ENCODE measurements at regions not wholly inside any gene's neighbourhood (a gene's known extent, or its start where the extent isn't known, plus 50 kb on each side); places are given as distances from the start of the nearest gene placed in this dataset.
"Not testable (repeated sequence)": the region's sequence is repeated elsewhere in the genome, so short reads cannot be mapped to it uniquely, and the experiment has no call there.

GRCh38 chr9:13022756-13023155 lies 247.9 kb downstream of the LURAP1L start:
- Histone ChIP-seq H3K4me1 (ENCODE audit: control insufficient read depth, insufficient read depth, low read length) (no peaks in the 10 kb centered on the region), H3K27me3 (ENCODE audit: control insufficient read depth, insufficient read depth, low read length) (no peaks in the 10 kb centered on the region), H3K36me3 (ENCODE audit: control insufficient read depth, insufficient read depth, low read length) (no peaks in the 10 kb centered on the region), H3K27ac (ENCODE audit: low read length) (no peak overlapping the region), H3K9me3 (replicated peaks; ENCODE audit: control insufficient read depth, low read depth, low read length) (peaks cover 2% of the 10 kb centered on the region), H3K4me3 (ENCODE audit: low read length) (no peak overlapping the region)
- WGBS (ENCODE audit: insufficient coverage), result no CpG with 5 or more reads among the region's 1 CpG
- no peak for DNase-seq

DNA sequence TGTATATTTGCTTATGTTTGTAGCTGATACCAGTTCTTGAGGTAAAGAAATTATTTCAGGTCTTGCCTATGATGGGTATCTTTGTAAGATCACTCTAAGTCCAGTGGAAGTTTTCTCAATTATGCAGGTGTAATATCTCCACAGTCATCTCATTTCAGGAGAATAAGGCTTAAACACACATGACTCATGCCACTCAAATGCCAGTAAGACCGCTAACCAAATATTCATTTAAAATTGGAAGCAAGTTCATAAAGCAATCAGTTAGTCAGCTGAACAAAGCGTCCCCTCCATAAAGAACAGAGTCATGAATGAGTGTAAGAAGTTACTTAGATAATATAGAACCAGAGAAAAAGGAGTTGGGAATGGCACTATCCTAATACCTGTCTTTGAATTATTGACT lies 248.7 kb downstream of the LURAP1L start:
- H3K27ac ChIP-seq (ENCODE audit: low read length), result no peak overlapping the region
- WGBS (ENCODE audit: insufficient coverage), result no CpG with 5 or more reads among the region's 2 CpGs

DNA sequence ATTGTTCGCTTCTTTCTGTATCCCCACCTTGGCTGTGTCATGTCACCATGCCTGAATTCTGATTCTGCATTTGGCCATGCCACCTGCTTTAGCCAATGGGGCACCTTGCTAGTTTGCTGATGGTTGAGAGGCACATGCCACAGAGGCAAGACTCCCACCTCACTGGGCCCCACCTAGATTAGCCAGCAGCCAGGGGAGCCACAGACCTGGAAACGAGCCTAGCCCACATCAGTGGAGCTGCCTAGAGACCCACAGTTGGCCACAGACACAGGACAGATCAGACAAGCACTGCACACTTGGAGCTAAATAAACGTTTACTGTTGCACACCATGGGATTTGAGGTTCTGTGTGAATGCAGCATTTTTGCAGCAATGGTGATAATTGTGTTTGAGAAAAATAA lies 252.1 kb downstream of the LURAP1L start:
- DNase-seq, result no peak
- Histone ChIP-seq H3K4me1 (ENCODE audit: control insufficient read depth, insufficient read depth, low read length) (no peaks in the 10 kb centered on the region), H3K27me3 (ENCODE audit: control insufficient read depth, insufficient read depth, low read length) (no peaks in the 10 kb centered on the region), H3K36me3 (ENCODE audit: control insufficient read depth, insufficient read depth, low read length) (no peaks in the 10 kb centered on the region), H3K27ac (ENCODE audit: low read length) (no peak overlapping the region), H3K4me3 (ENCODE audit: low read length) (no peak overlapping the region), H3K9me3 (replicated peaks; ENCODE audit: control insufficient read depth, low read depth, low read length) (peaks cover 2% of the 10 kb centered on the region)
- 52% methylated on average over 3 of the region's 3 CpGs for WGBS (ENCODE audit: insufficient coverage)

More for the DNA sequence above, 248.7 kb downstream of the LURAP1L start:
- H3K36me3 ChIP-seq (ENCODE audit: control insufficient read depth, insufficient read depth, low read length), result no peaks in the 10 kb centered on the region
- DNase-seq, result no peak
- H3K27me3 ChIP-seq (ENCODE audit: control insufficient read depth, insufficient read depth, low read length), result no peaks in the 10 kb centered on the region
- H3K9me3 ChIP-seq (replicated peaks; ENCODE audit: control insufficient read depth, low read depth, low read length), result peaks cover 2% of the 10 kb centered on the region
- no peaks in the 10 kb centered on the region for H3K4me1 ChIP-seq (ENCODE audit: control insufficient read depth, insufficient read depth, low read length)
- no peak overlapping the region for H3K4me3 ChIP-seq (ENCODE audit: low read length)

DNA sequence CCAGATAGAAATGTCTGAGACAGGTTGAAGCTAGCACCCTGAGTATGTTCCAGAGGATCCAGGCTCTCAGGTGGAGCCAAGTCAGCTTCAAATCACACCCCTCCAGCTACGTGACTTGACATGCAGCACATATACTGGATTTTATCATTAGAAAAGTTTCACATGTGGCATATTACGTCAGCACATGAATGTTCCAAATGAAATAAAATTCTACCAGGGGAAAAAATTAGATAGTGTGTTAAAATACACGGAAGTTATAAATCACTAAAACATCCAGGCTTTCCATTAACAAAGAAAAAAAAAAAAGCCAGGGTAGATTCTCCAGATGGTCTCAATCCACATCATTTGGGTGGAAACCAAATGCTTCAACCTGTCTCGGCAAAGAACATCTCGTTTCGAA lies 251.6 kb downstream of the MPDZ start:
- H3K4me1 ChIP-seq (ENCODE audit: control insufficient read depth, insufficient read depth, low read length), result no peaks in the 10 kb centered on the region
- no CpG with 5 or more reads among the region's 6 CpGs for WGBS (ENCODE audit: insufficient coverage)
- no peaks in the 10 kb centered on the region for H3K36me3 ChIP-seq (ENCODE audit: control insufficient read depth, insufficient read depth, low read length)
- H3K27ac ChIP-seq (ENCODE audit: low read length), result peak overlapping the region; percentile 38
- DNase-seq, result peak; percentile 77
- no peaks in the 10 kb centered on the region for H3K27me3 ChIP-seq (ENCODE audit: control insufficient read depth, insufficient read depth, low read length)
- no peak overlapping the region for H3K4me3 ChIP-seq (ENCODE audit: low read length)
- H3K9me3 ChIP-seq (replicated peaks; ENCODE audit: control insufficient read depth, low read depth, low read length), result peaks cover 2% of the 10 kb centered on the region

GRCh38 chr9:13032585-13032984 lies 246.9 kb downstream of the MPDZ start:
- H3K4me3 ChIP-seq (ENCODE audit: low read length), result no peak overlapping the region
- H3K36me3 ChIP-seq (ENCODE audit: control insufficient read depth, insufficient read depth, low read length), result no peaks in the 10 kb centered on the region
- H3K4me1 ChIP-seq (ENCODE audit: control insufficient read depth, insufficient read depth, low read length), result no peaks in the 10 kb centered on the region
- H3K27ac ChIP-seq (ENCODE audit: low read length), result no peak overlapping the region
- WGBS (ENCODE audit: insufficient coverage), result 100% methylated on average over 1 of the region's 8 CpGs
- no peaks in the 10 kb centered on the region for H3K27me3 ChIP-seq (ENCODE audit: control insufficient read depth, insufficient read depth, low read length)
- H3K9me3 ChIP-seq (replicated peaks; ENCODE audit: control insufficient read depth, low read depth, low read length), result no peaks in the 10 kb centered on the region
- peak; percentile 33 for DNase-seq

- no peaks in the 10 kb centered on the region for H3K27me3 ChIP-seq (ENCODE audit: control insufficient read depth, insufficient read depth, low read length)
- no peaks in the 10 kb centered on the region for H3K9me3 ChIP-seq (replicated peaks; ENCODE audit: control insufficient read depth, low read depth, low read length)
- no peak overlapping the region for H3K27ac ChIP-seq (ENCODE audit: low read length)
- no peaks in the 10 kb centered on the region for H3K36me3 ChIP-seq (ENCODE audit: control insufficient read depth, insufficient read depth, low read length)
- peak overlapping the region; percentile 31 for H3K4me3 ChIP-seq (ENCODE audit: low read length)
- DNase-seq, result peak; percentile 89
- H3K4me1 ChIP-seq (ENCODE audit: control insufficient read depth, insufficient read depth, low read length), result no peaks in the 10 kb centered on the region
- WGBS (ENCODE audit: insufficient coverage), result under 1% methylated on average over 14 of the region's 19 CpGs
Observed at GRCh38 chr9:13033959-13034693, 245.4 kb downstream of the MPDZ start.

- peak; percentile 40 for DNase-seq
- Histone ChIP-seq H3K4me1 (ENCODE audit: control insufficient read depth, insufficient read depth, low read length) (no peaks in the 10 kb centered on the region), H3K36me3 (ENCODE audit: control insufficient read depth, insufficient read depth, low read length) (no peaks in the 10 kb centered on the region), H3K9me3 (replicated peaks; ENCODE audit: control insufficient read depth, low read depth, low read length) (no peaks in the 10 kb centered on the region), H3K4me3 (ENCODE audit: low read length) (no peak overlapping the region), H3K27me3 (ENCODE audit: control insufficient read depth, insufficient read depth, low read length) (no peaks in the 10 kb centered on the region), H3K27ac (ENCODE audit: low read length) (no peak overlapping the region)
- WGBS (ENCODE audit: insufficient coverage), result 100% methylated on average over 1 of the region's 3 CpGs
Observed at GRCh38 chr9:13034694-13035002, 244.8 kb downstream of the MPDZ start.

DNA sequence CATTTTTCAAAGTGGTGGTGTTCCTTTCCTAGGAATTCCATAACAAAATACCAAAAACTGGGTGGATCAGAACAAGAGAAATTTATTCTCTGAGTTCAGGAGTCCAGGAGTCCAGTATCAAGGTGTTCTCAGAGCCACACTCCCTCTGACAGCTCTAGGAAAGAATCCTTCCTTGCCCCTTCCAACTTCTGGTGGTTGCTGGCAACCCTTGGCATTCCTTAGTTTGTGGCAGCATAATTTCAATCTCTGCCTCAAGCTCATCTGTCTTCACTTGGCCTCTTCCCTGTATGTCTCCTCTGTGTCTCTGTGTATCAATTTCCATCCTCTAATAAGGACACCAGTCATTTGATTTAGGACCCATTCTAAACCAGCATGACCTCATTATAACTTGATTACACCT lies 243.7 kb downstream of the MPDZ start:
- Histone ChIP-seq H3K9me3 (replicated peaks; ENCODE audit: control insufficient read depth, low read depth, low read length) (no peaks in the 10 kb centered on the region), H3K4me3 (ENCODE audit: low read length) (no peak overlapping the region), H3K4me1 (ENCODE audit: control insufficient read depth, insufficient read depth, low read length) (no peaks in the 10 kb centered on the region), H3K27me3 (ENCODE audit: control insufficient read depth, insufficient read depth, low read length) (no peaks in the 10 kb centered on the region), H3K36me3 (ENCODE audit: control insufficient read depth, insufficient read depth, low read length) (no peaks in the 10 kb centered on the region), H3K27ac (ENCODE audit: low read length) (no peak overlapping the region)
- DNase-seq, result no peak

GRCh38 chr9:13037808-13038207 lies 241.7 kb downstream of the MPDZ start:
- H3K4me1 ChIP-seq (ENCODE audit: control insufficient read depth, insufficient read depth, low read length); DNase-seq; H3K27ac ChIP-seq (ENCODE audit: low read length); H3K9me3 ChIP-seq (replicated peaks; ENCODE audit: control insufficient read depth, low read depth, low read length); H3K36me3 ChIP-seq (ENCODE audit: control insufficient read depth, insufficient read depth, low read length); H3K4me3 ChIP-seq (ENCODE audit: low read length); H3K27me3 ChIP-seq (ENCODE audit: control insufficient read depth, insufficient read depth, low read length): not testable (repeated sequence)
- 95% methylated on average over 7 of the region's 27 CpGs for WGBS (ENCODE audit: insufficient coverage)

GRCh38 chr9:13047827-13048587 lies 231.5 kb downstream of the MPDZ start:
- no peak for DNase-seq
- H3K9me3 ChIP-seq (replicated peaks; ENCODE audit: control insufficient read depth, low read depth, low read length), result no peaks in the 10 kb centered on the region
- no peaks in the 10 kb centered on the region for H3K4me1 ChIP-seq (ENCODE audit: control insufficient read depth, insufficient read depth, low read length)
- WGBS (ENCODE audit: insufficient coverage), result 100% methylated on average over 1 of the region's 5 CpGs
- H3K27me3 ChIP-seq (ENCODE audit: control insufficient read depth, insufficient read depth, low read length), result no peaks in the 10 kb centered on the region
- no peaks in the 10 kb centered on the region for H3K36me3 ChIP-seq (ENCODE audit: control insufficient read depth, insufficient read depth, low read length)
- H3K4me3 ChIP-seq (ENCODE audit: low read length), result no peak overlapping the region
- no peak overlapping the region for H3K27ac ChIP-seq (ENCODE audit: low read length)
